Liver (tissue), 7 donors: ENCODE measurements at regions not wholly inside any gene's neighbourhood (a gene's known extent, or its start where the extent isn't known, plus 50 kb on each side); places are given as distances from the start of the nearest gene placed in this dataset.

Experiments
- DNase-seq: peaks from one replicate; pipeline ENCODE4 v3.0.0-alpha.2; 2017; ENCODE audit warnings: low spot score
- H3K27ac ChIP-seq, 2 donors: one replicate each; pipeline ENCODE4 v1.7.0; 2013; ENCODE audit warnings: inconsistent platforms in 2 of 2, low read length in 2 of 2, control low read depth in 1 of 2, low read depth in 1 of 2, mild to moderate bottlenecking in 1 of 2
- H3K27me3 ChIP-seq, 4 donors: one replicate each; pipeline versions ENCODE4 v1.6.1 to v1.7.0; 2013; ENCODE audit warnings: low read length in 3 of 4, inconsistent platforms in 1 of 4, mild to moderate bottlenecking in 1 of 4, moderate library complexity in 1 of 4; ENCODE audit not compliant: control insufficient read depth in 4 of 4, insufficient read depth in 4 of 4
- H3K36me3 ChIP-seq, 4 donors: one replicate each; pipeline versions ENCODE4 v1.6.1 to v1.7.0; 2013; ENCODE audit warnings: low read length in 3 of 4, mild to moderate bottlenecking in 3 of 4, low read depth in 1 of 4, moderate library complexity in 1 of 4; ENCODE audit not compliant: control insufficient read depth in 4 of 4, insufficient read depth in 3 of 4
- H3K4me1 ChIP-seq, 4 donors: one replicate each; pipeline versions ENCODE4 v1.6.1 to v1.7.0; 2013; ENCODE audit warnings: low read length in 3 of 4, mild to moderate bottlenecking in 3 of 4, moderate library complexity in 1 of 4; ENCODE audit not compliant: control insufficient read depth in 4 of 4, insufficient read depth in 4 of 4
- H3K4me3 ChIP-seq, 3 donors: one replicate each; pipeline versions ENCODE4 v1.6.1 to v1.7.0; 2013; ENCODE audit warnings: low read length in 3 of 3, control low read depth in 1 of 3, low read depth in 1 of 3, mild to moderate bottlenecking in 1 of 3
- H3K9ac ChIP-seq, 2 donors: one replicate each; pipeline ENCODE4 v1.7.0; 2013; ENCODE audit warnings: low read length in 2 of 2, mild to moderate bottlenecking in 2 of 2, moderate library complexity in 2 of 2, control low read depth in 1 of 2, low read depth in 1 of 2
- H3K9me3 ChIP-seq, 4 donors: one replicate each; pipeline versions ENCODE4 v1.6.1 to v1.7.0; 2013; ENCODE audit warnings: low read length in 3 of 4; ENCODE audit not compliant: control insufficient read depth in 4 of 4
- EGR1 ChIP-seq, 2 donors: IDR thresholded peaks; 2 replicates each; pipeline ENCODE4 v1.6.1; 2016 to 2018; ENCODE audit warnings: antibody characterized with exemption in 2 of 2, low read depth in 2 of 2
- FOXA2 ChIP-seq: IDR thresholded peaks from 2 replicates; pipeline ENCODE4 v1.6.1; 2016; ENCODE audit warnings: antibody characterized with exemption
- GABPA ChIP-seq, 2 donors: IDR thresholded peaks in 1 of 2; conservative IDR thresholded peaks in 1 of 2; 2 replicates each; pipeline ENCODE4 v1.6.1; 2016; ENCODE audit warnings: antibody characterized with exemption in 2 of 2, mild to moderate bottlenecking in 1 of 2, moderate library complexity in 1 of 2
- HNF4A ChIP-seq, 2 donors: conservative IDR thresholded peaks; 2 replicates each; pipeline ENCODE4 v1.6.1; 2016; ENCODE audit warnings: antibody characterized with exemption in 2 of 2, mild to moderate bottlenecking in 2 of 2
- HNF4G ChIP-seq: IDR thresholded peaks from 2 replicates; pipeline ENCODE4 v1.6.1; 2016; ENCODE audit warnings: antibody characterized with exemption
- REST ChIP-seq: IDR thresholded peaks from 2 replicates; pipeline ENCODE4 v1.6.1; 2016; ENCODE audit warnings: antibody characterized with exemption, mild to moderate bottlenecking
- SP1 ChIP-seq: IDR thresholded peaks from 2 replicates; pipeline ENCODE4 v1.6.1; 2018; ENCODE audit warnings: antibody characterized with exemption, mild to moderate bottlenecking
- TAF1 ChIP-seq: conservative IDR thresholded peaks from 2 replicates; pipeline ENCODE4 v1.6.1; 2016; ENCODE audit warnings: antibody characterized with exemption, mild to moderate bottlenecking
- ZBTB33 ChIP-seq: IDR thresholded peaks from 2 replicates; pipeline ENCODE4 v1.6.1; 2016; ENCODE audit warnings: antibody characterized with exemption
- WGBS: extraction: QIAGEN DNeasy Blood & Tissue Kit; methylation state at CpG from one replicate; pipeline ENCODE4 v1.1.7; 2013; 5-methylcytosine and 5-hydroxymethylcytosine counted together
- donor health status: healthy.
- donor health status: healthy.
- donor health status: healthy.
- donor health status: healthy.

GRCh38 chr3:28575746-28576613 lies 227.4 kb upstream of the AZI2 start:
- TF ChIP-seq REST (no peak), HNF4A (conservative IDR thresholded peaks at IDR 0.05) (no peak), EGR1 (IDR thresholded peaks at IDR 0.05; ENCODE audit: low read depth in 2 of 2) (no peak), SP1 (no peak), ZBTB33 (no peak), HNF4G (no peak)
- WGBS = 3% methylated on average over 75 of the region's 75 CpGs
- H3K4me3 ChIP-seq = peak overlapping the region in 1 of 3 donors; percentile 59
- no peak overlapping the region for H3K9ac ChIP-seq
- no peak overlapping the region for H3K27ac ChIP-seq
- no peaks in the 10 kb centered on the region for H3K9me3 ChIP-seq
- DNase-seq = no peak
- peaks cover 0 to 21% (median 9%) of the 10 kb centered on the region in 4 donors for H3K27me3 ChIP-seq
- H3K4me1 ChIP-seq = peaks cover 6 to 19% (median 12%) of the 10 kb centered on the region in 4 donors
- H3K36me3 ChIP-seq = no peaks in the 10 kb centered on the region

- 10% methylated on average over 8 of the region's 8 CpGs for WGBS
- H3K36me3 ChIP-seq = no peaks in the 10 kb centered on the region
- H3K27me3 ChIP-seq = peaks cover 0 to 21% (median 9%) of the 10 kb centered on the region in 4 donors
- TF ChIP-seq REST = no peak
- no peak for TF ChIP-seq ZBTB33
- TF ChIP-seq TAF1 = no peak
- no peak for TF ChIP-seq GABPA (IDR thresholded peaks at IDR 0.05 in 1 of 2, conservative IDR thresholded peaks at IDR 0.05 in 1 of 2)
- no peak for TF ChIP-seq FOXA2
- H3K9ac ChIP-seq = no peak overlapping the region
- H3K9me3 ChIP-seq = no peaks in the 10 kb centered on the region
- no peak for DNase-seq
- H3K4me1 ChIP-seq = peaks cover 6 to 19% (median 12%) of the 10 kb centered on the region in 4 donors
- no peak overlapping the region for H3K27ac ChIP-seq
- no peak overlapping the region for H3K4me3 ChIP-seq
These were observed 228.1 kb upstream of the AZI2 start for GRCh38 chr3:28576614-28577200.
